Prostate gland (tissue), 2 donors: ENCODE measurements at regions not wholly inside any gene's neighbourhood (a gene's known extent, or its start where the extent isn't known, plus 50 kb on each side); places are given as distances from the start of the nearest gene placed in this dataset.

ENCODE experiments used
- CTCF ChIP-seq, 4 experiments: fragments of 200-600 bp in 2 of 4; fragments of 450-650 bp in 2 of 4; sonication (generic) in 2 of 4; IDR thresholded peaks; 1 replicate in 3 of 4; 2 replicates in 1 of 4; pipeline ENCODE4 v1.5.1; 2016 to 2019; ENCODE audit warnings: antibody characterized with exemption in 4 of 4, mild to moderate bottlenecking in 2 of 4, moderate library complexity in 2 of 4
- POLR2A ChIP-seq: fragments of 450-650 bp; IDR thresholded peaks from one replicate; pipeline ENCODE4 v1.6.1; 2016; ENCODE audit warnings: antibody characterized with exemption, mild to moderate bottlenecking
- POLR2AphosphoS5 ChIP-seq: sonication (generic); formaldehyde crosslinking; IDR thresholded peaks from one replicate; pipeline ENCODE4 v1.6.1; 2017; ENCODE audit warnings: antibody characterized with exemption

DNA sequence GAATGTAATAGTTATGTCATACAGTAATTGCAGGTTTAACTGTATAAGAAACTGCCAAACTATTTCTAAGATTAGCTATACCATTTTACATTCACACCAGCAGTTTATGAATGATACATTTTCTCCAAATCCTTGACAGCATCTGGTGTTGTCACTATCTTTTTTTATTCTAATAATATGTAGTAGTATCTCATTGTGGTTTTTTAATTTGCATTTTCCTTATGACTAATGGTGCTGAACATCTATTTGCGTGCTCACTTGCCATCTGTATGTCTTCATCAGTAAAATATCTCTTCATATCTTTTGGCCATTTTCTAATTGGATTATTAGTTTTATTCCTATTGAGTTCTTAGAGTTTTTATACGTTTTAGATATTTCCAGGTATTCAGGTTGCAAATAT, 994.0 kb upstream of the SEMA6D start:
- TF ChIP-seq POLR2A (no peak), CTCF (IDR thresholded peaks at IDR 0.05) (no peak), POLR2AphosphoS5 (no peak)
